ENCODE measurements at regions not wholly inside any gene's neighbourhood (a gene's known extent, or its start where the extent isn't known, plus 50 kb on each side); places are given as distances from the start of the nearest gene placed in this dataset.

DNA sequence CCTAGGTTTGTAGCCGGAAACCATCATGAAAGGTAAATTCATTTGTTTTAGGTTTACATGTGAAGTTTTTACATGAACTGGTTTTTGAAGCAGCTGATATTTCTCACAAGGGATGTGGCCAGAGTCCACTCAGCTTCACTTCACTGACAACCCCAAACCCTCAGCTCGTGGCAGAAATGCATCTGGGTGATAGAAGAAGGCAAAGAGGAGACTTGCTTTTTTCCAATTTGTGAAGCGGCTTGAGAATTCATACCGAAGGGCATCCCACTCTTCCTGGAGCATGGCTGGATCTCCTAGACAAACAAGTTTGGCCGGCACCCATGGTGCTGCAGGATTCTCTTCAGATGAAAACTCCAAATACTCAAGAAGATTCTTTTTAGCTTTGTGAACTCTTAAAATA is 392.8 kb upstream of the CNR1 start:
- Histone ChIP-seq H4K5ac (ENCODE audit: low read length) (no peak overlapping the region), H2BK5ac (ENCODE audit: low read length) (no peak overlapping the region), H3K4me3 (ENCODE audit: low read length) (no peak overlapping the region), H3K4ac (ENCODE audit: low read depth, low read length) (no peak overlapping the region), H3K79me1 (ENCODE audit: low read length) (no peaks in the 10 kb centered on the region), H3K56ac (ENCODE audit: low read length) (no peak overlapping the region), H3K4me2 (ENCODE audit: low read length) (no peak overlapping the region), H3K27me3 (ENCODE audit: insufficient read depth, low read length, poor library complexity) (no peaks in the 10 kb centered on the region), H3K4me1 (ENCODE audit: control insufficient read depth, low read depth, low read length) (no peaks in the 10 kb centered on the region), H3K36me3 (ENCODE audit: control insufficient read depth, insufficient read depth, low read length) (no peaks in the 10 kb centered on the region), H3K9ac (ENCODE audit: low read length) (no peak overlapping the region), H2AK5ac (ENCODE audit: low read length) (no peak overlapping the region), H2BK15ac (replicated peaks; ENCODE audit: low read depth) (no peak overlapping the region), H3K79me2 (ENCODE audit: control insufficient read depth, insufficient read depth, low read length) (no peaks in the 10 kb centered on the region), H3K27ac (ENCODE audit: low read depth, low read length) (no peak overlapping the region), H3K18ac (ENCODE audit: low read length) (no peak overlapping the region), H3K23ac (ENCODE audit: low read length) (no peak overlapping the region), H2BK120ac (ENCODE audit: low read depth, low read length) (no peak overlapping the region), H4K8ac (ENCODE audit: low read depth, low read length) (no peak overlapping the region)
- DNase-seq: no peak
- WGBS (ENCODE audit: extremely low coverage, insufficient coverage, low lambda C conversion rate): no CpG with 5 or more reads among the region's 5 CpGs

DNA sequence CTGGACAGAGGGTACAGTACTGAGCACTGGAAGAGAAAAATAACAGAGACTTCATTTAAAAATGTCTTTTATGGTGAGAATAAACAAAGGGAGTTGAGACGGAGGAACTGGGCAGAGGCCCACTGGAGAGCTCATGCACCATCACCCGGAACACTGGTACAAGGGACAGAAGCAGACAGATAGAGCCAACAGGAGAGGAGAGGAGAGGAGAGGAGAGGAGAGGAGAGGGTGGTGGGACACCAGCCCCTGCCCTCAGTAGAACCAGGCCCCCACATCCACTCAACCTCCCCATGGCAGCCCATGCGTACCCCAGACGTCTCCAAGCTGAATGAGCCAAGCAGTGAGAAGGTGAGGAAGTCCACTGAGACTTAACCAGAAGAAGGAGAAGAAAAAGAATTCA is 390.5 kb upstream of the CNR1 start:
- Histone ChIP-seq H3K79me2 (ENCODE audit: control insufficient read depth, insufficient read depth, low read length) (no peaks in the 10 kb centered on the region), H3K18ac (ENCODE audit: low read length) (no peak overlapping the region)
- no peak for DNase-seq

DNA sequence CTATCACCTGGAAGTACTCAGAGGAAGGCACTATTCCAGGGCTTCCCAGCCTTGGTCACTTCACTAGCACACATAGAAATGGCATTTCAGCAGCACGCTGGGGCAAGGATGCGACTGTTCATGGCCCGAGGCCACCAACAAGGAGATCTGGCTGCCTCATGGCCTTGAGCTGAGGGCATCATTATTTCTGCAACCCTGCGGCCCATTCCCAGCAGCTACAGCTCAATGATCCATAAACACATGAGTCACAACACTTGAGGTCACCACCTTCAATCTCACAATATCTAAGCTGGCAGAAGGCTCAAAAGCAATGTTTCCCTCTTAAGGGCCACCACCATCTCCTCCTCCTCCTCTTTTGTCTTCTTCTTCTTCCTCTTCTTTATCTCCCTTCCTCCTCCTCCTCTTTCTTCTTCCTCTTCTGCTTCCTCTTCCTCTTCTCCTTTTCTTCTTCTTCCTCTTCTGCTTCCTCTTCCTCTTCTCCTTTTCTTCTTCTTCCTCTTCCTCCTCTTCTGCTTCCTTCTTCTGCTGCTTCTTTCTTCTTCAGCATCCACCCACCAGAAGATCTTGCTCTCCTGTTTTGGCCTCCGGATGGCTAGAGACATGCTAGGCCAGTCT is 382.9 kb upstream of the CNR1 start:
- no peaks in the 10 kb centered on the region for H3K79me1 ChIP-seq (ENCODE audit: low read length)
- no peak overlapping the region for H3K4me3 ChIP-seq (ENCODE audit: low read length)
- WGBS (ENCODE audit: extremely low coverage, insufficient coverage, low lambda C conversion rate): no CpG with 5 or more reads among the region's 5 CpGs

More for the DNA sequence above, 390.5 kb upstream of the CNR1 start:
- Histone ChIP-seq H3K9ac (ENCODE audit: low read length) (no peak overlapping the region), H3K23ac (ENCODE audit: low read length) (no peak overlapping the region), H3K27me3 (ENCODE audit: insufficient read depth, low read length, poor library complexity) (no peaks in the 10 kb centered on the region), H3K4me3 (ENCODE audit: low read length) (no peak overlapping the region), H3K4me1 (ENCODE audit: control insufficient read depth, low read depth, low read length) (no peaks in the 10 kb centered on the region), H2BK15ac (replicated peaks; ENCODE audit: low read depth) (no peak overlapping the region), H4K5ac (ENCODE audit: low read length) (no peak overlapping the region), H3K56ac (ENCODE audit: low read length) (no peak overlapping the region), H2BK5ac (ENCODE audit: low read length) (no peak overlapping the region), H3K27ac (ENCODE audit: low read depth, low read length) (no peak overlapping the region), H4K8ac (ENCODE audit: low read depth, low read length) (no peak overlapping the region), H2BK120ac (ENCODE audit: low read depth, low read length) (no peak overlapping the region), H3K79me1 (ENCODE audit: low read length) (no peaks in the 10 kb centered on the region), H2AK5ac (ENCODE audit: low read length) (no peak overlapping the region), H3K36me3 (ENCODE audit: control insufficient read depth, insufficient read depth, low read length) (no peaks in the 10 kb centered on the region), H3K4ac (ENCODE audit: low read depth, low read length) (no peak overlapping the region), H3K4me2 (ENCODE audit: low read length) (no peak overlapping the region)
- WGBS (ENCODE audit: extremely low coverage, insufficient coverage, low lambda C conversion rate): no CpG with 5 or more reads among the region's 4 CpGs

GRCh38 chr6:88547768-88548167 is 381.6 kb upstream of the CNR1 start:
- no peak overlapping the region for H3K4me3 ChIP-seq (ENCODE audit: low read length)
- no peak overlapping the region for H3K4me2 ChIP-seq (ENCODE audit: low read length)
- no peaks in the 10 kb centered on the region for H3K36me3 ChIP-seq (ENCODE audit: control insufficient read depth, insufficient read depth, low read length)
- no CpG with 5 or more reads among the region's 6 CpGs for WGBS (ENCODE audit: extremely low coverage, insufficient coverage, low lambda C conversion rate)
- H3K79me2 ChIP-seq (ENCODE audit: control insufficient read depth, insufficient read depth, low read length): no peaks in the 10 kb centered on the region
- H3K27ac ChIP-seq (ENCODE audit: low read depth, low read length): no peak overlapping the region
- H3K4me1 ChIP-seq (ENCODE audit: control insufficient read depth, low read depth, low read length): no peaks in the 10 kb centered on the region
- H2AK5ac ChIP-seq (ENCODE audit: low read length): no peak overlapping the region
- H2BK120ac ChIP-seq (ENCODE audit: low read depth, low read length): no peak overlapping the region
- no peak overlapping the region for H3K4ac ChIP-seq (ENCODE audit: low read depth, low read length)
- H3K23ac ChIP-seq (ENCODE audit: low read length): peak overlapping the region; percentile 80
- no peak overlapping the region for H3K56ac ChIP-seq (ENCODE audit: low read length)
- H4K5ac ChIP-seq (ENCODE audit: low read length): no peak overlapping the region
- H3K79me1 ChIP-seq (ENCODE audit: low read length): no peaks in the 10 kb centered on the region
- H3K18ac ChIP-seq (ENCODE audit: low read length): no peak overlapping the region
- H3K27me3 ChIP-seq (ENCODE audit: insufficient read depth, low read length, poor library complexity): no peaks in the 10 kb centered on the region
- H3K9ac ChIP-seq (ENCODE audit: low read length): no peak overlapping the region
- no peak for DNase-seq
- H2BK15ac ChIP-seq (replicated peaks; ENCODE audit: low read depth): no peak overlapping the region
- no peak overlapping the region for H4K8ac ChIP-seq (ENCODE audit: low read depth, low read length)
- H2BK5ac ChIP-seq (ENCODE audit: low read length): no peak overlapping the region

More for the DNA sequence above, 382.9 kb upstream of the CNR1 start:
- Histone ChIP-seq H3K27me3 (ENCODE audit: insufficient read depth, low read length, poor library complexity) (no peaks in the 10 kb centered on the region), H2BK120ac (ENCODE audit: low read depth, low read length) (no peak overlapping the region), H3K56ac (ENCODE audit: low read length) (no peak overlapping the region), H3K4me2 (ENCODE audit: low read length) (no peak overlapping the region), H3K9ac (ENCODE audit: low read length) (no peak overlapping the region), H3K4ac (ENCODE audit: low read depth, low read length) (no peak overlapping the region), H2BK5ac (ENCODE audit: low read length) (no peak overlapping the region), H3K4me1 (ENCODE audit: control insufficient read depth, low read depth, low read length) (no peaks in the 10 kb centered on the region), H3K27ac (ENCODE audit: low read depth, low read length) (no peak overlapping the region), H2AK5ac (ENCODE audit: low read length) (no peak overlapping the region), H4K8ac (ENCODE audit: low read depth, low read length) (no peak overlapping the region), H2BK15ac (replicated peaks; ENCODE audit: low read depth) (no peak overlapping the region), H3K36me3 (ENCODE audit: control insufficient read depth, insufficient read depth, low read length) (no peaks in the 10 kb centered on the region), H4K5ac (ENCODE audit: low read length) (no peak overlapping the region), H3K18ac (ENCODE audit: low read length) (no peak overlapping the region), H3K23ac (ENCODE audit: low read length) (no peak overlapping the region), H3K79me2 (ENCODE audit: control insufficient read depth, insufficient read depth, low read length) (no peaks in the 10 kb centered on the region)
- DNase-seq: no peak

DNA sequence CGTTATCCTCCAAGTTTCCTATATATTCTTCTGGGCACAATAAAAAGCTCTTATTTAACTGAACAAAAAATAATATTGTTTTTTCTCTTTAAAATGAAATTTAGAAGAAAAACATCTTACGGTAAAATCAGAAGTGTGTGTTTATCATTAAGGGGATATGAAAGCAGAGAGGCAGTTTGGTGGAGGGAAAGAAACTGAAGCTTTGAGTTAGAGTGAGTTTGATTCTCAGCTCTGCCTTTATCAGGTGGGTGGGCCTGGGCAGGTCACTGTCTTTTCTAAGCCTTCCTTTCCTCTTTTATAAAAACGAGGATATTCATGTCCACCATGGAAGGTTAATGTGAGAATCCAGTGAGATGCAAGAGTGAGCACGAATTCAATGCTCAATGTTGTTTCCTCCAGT is 379.8 kb upstream of the CNR1 start:
- H4K8ac ChIP-seq (ENCODE audit: low read depth, low read length): no peak overlapping the region
- H3K4me3 ChIP-seq (ENCODE audit: low read length): no peak overlapping the region
- H3K23ac ChIP-seq (ENCODE audit: low read length): no peak overlapping the region
- H3K27ac ChIP-seq (ENCODE audit: low read depth, low read length): no peak overlapping the region
- no CpG with 5 or more reads among the region's 4 CpGs for WGBS (ENCODE audit: extremely low coverage, insufficient coverage, low lambda C conversion rate)
- no peak overlapping the region for H2BK15ac ChIP-seq (replicated peaks; ENCODE audit: low read depth)
- H3K18ac ChIP-seq (ENCODE audit: low read length): no peak overlapping the region
- no peak overlapping the region for H4K5ac ChIP-seq (ENCODE audit: low read length)
- H3K4ac ChIP-seq (ENCODE audit: low read depth, low read length): no peak overlapping the region
- H3K27me3 ChIP-seq (ENCODE audit: insufficient read depth, low read length, poor library complexity): no peaks in the 10 kb centered on the region
- no peaks in the 10 kb centered on the region for H3K4me1 ChIP-seq (ENCODE audit: control insufficient read depth, low read depth, low read length)
- H2BK120ac ChIP-seq (ENCODE audit: low read depth, low read length): no peak overlapping the region
- H3K79me1 ChIP-seq (ENCODE audit: low read length): no peaks in the 10 kb centered on the region
- H3K56ac ChIP-seq (ENCODE audit: low read length): no peak overlapping the region
- no peak overlapping the region for H3K9ac ChIP-seq (ENCODE audit: low read length)
- no peaks in the 10 kb centered on the region for H3K79me2 ChIP-seq (ENCODE audit: control insufficient read depth, insufficient read depth, low read length)
- no peak overlapping the region for H2AK5ac ChIP-seq (ENCODE audit: low read length)
- no peak overlapping the region for H2BK5ac ChIP-seq (ENCODE audit: low read length)
- H3K4me2 ChIP-seq (ENCODE audit: low read length): no peak overlapping the region
- DNase-seq: no peak
- no peaks in the 10 kb centered on the region for H3K36me3 ChIP-seq (ENCODE audit: control insufficient read depth, insufficient read depth, low read length)

- no CpG with 5 or more reads among the region's 4 CpGs for WGBS (ENCODE audit: extremely low coverage, insufficient coverage, low lambda C conversion rate)
- Histone ChIP-seq H3K4me2 (ENCODE audit: low read length) (no peak overlapping the region), H3K9ac (ENCODE audit: low read length) (no peak overlapping the region)
These were observed 379.0 kb upstream of the CNR1 start for GRCh38 chr6:88544986-88545612.

More at GRCh38 chr6:88544986-88545612, 379.0 kb upstream of the CNR1 start:
- no peak overlapping the region for H3K4me3 ChIP-seq (ENCODE audit: low read length)
- no peaks in the 10 kb centered on the region for H3K36me3 ChIP-seq (ENCODE audit: control insufficient read depth, insufficient read depth, low read length)
- no peaks in the 10 kb centered on the region for H3K27me3 ChIP-seq (ENCODE audit: insufficient read depth, low read length, poor library complexity)
- no peak overlapping the region for H3K23ac ChIP-seq (ENCODE audit: low read length)
- H2BK120ac ChIP-seq (ENCODE audit: low read depth, low read length): no peak overlapping the region
- no peak overlapping the region for H4K8ac ChIP-seq (ENCODE audit: low read depth, low read length)
- H3K4me1 ChIP-seq (ENCODE audit: control insufficient read depth, low read depth, low read length): no peaks in the 10 kb centered on the region
- H3K27ac ChIP-seq (ENCODE audit: low read depth, low read length): no peak overlapping the region
- H3K79me2 ChIP-seq (ENCODE audit: control insufficient read depth, insufficient read depth, low read length): no peaks in the 10 kb centered on the region
- H4K5ac ChIP-seq (ENCODE audit: low read length): no peak overlapping the region
- no peak overlapping the region for H2BK5ac ChIP-seq (ENCODE audit: low read length)
- H2AK5ac ChIP-seq (ENCODE audit: low read length): no peak overlapping the region
- H3K18ac ChIP-seq (ENCODE audit: low read length): no peak overlapping the region
- no peak for DNase-seq
- H3K4ac ChIP-seq (ENCODE audit: low read depth, low read length): no peak overlapping the region
- no peak overlapping the region for H2BK15ac ChIP-seq (replicated peaks; ENCODE audit: low read depth)
- H3K56ac ChIP-seq (ENCODE audit: low read length): no peak overlapping the region
- H3K79me1 ChIP-seq (ENCODE audit: low read length): no peaks in the 10 kb centered on the region
